SU-DHL-6 (cell line): ENCODE measurements at regions not wholly inside any gene's neighbourhood (a gene's known extent, or its start where the extent isn't known, plus 50 kb on each side); places are given as distances from the start of the nearest gene placed in this dataset.

Source experiments
- H2AFZ ChIP-seq: fragments of 200-600 bp; sonication (generic); 2 replicates; pipeline ENCODE4 v1.6.1; 2014; ENCODE audit warnings: low read depth, mild to moderate bottlenecking, moderate library complexity, mixed read lengths, antibody characterized with exemption, low read length; ENCODE audit not compliant: severe bottlenecking
- H3F3A ChIP-seq: fragments of 200-600 bp; shearing (Covaris generic); 2 replicates; pipeline ENCODE4 v1.6.0; 2016; ENCODE audit warnings: antibody characterized with exemption, mild to moderate bottlenecking; ENCODE audit not compliant: insufficient read depth
- H3K27ac ChIP-seq: fragments of 200-600 bp; sonication (generic); 2 replicates; pipeline ENCODE4 v1.5.1; 2016; ENCODE audit warnings: low read depth, mild to moderate bottlenecking, low read length, moderate library complexity, mixed read lengths
- H3K27me3 ChIP-seq: fragments of 200-600 bp; sonication (generic), shearing (Covaris generic); 2 replicates; pipeline ENCODE4 v1.6.0; 2014; ENCODE audit warnings: mild to moderate bottlenecking, low read length
- H3K36me3 ChIP-seq: fragments of 200-600 bp; sonication (generic); 2 replicates; pipeline ENCODE4 v1.6.1; 2014; ENCODE audit warnings: mild to moderate bottlenecking, low read length, mixed read lengths
- H3K4me2 ChIP-seq: fragments of 300-600, 200-600 bp; shearing (Covaris generic), sonication (generic); 2 replicates; pipeline ENCODE4 v1.6.0; 2014; ENCODE audit warnings: low read length, low read depth, mild to moderate bottlenecking; ENCODE audit not compliant: poor library complexity, severe bottlenecking
- H3K4me3 ChIP-seq: fragments of 200-600 bp; sonication (generic); 2 replicates; pipeline ENCODE4 v1.5.1; 2014; ENCODE audit warnings: antibody characterized with exemption, low read length, mild to moderate bottlenecking, mixed read lengths; ENCODE audit not compliant: insufficient read depth, poor library complexity, severe bottlenecking
- H3K79me2 ChIP-seq: fragments of 200-600 bp; sonication (generic); 2 replicates; pipeline ENCODE4 v1.6.1; 2014; ENCODE audit warnings: mild to moderate bottlenecking, low read length, moderate library complexity; ENCODE audit not compliant: insufficient read depth
- H3K9ac ChIP-seq: fragments of 200-600 bp; sonication (generic); 2 replicates; pipeline ENCODE4 v1.7.0; 2014; ENCODE audit warnings: mild to moderate bottlenecking, low read length
- H3K9me2 ChIP-seq: fragments of 200-600 bp; sonication (generic); replicated peaks from 2 replicates; pipeline ENCODE4 v1.6.1; 2014; ENCODE audit warnings: low read length; ENCODE audit not compliant: insufficient read depth
- H3K9me3 ChIP-seq: fragments of 200-600 bp; sonication (generic); 2 replicates; pipeline ENCODE4 v1.6.1; 2014; ENCODE audit warnings: low read length, mixed read lengths; ENCODE audit not compliant: insufficient read depth
- H4K20me1 ChIP-seq: fragments of 200-600 bp; sonication (generic); 2 replicates; pipeline ENCODE4 v1.6.1; 2014; ENCODE audit warnings: low read depth, mild to moderate bottlenecking, antibody characterized with exemption, low read length, moderate library complexity, mixed read lengths
- CTCF ChIP-seq: fragments of 200-600 bp; sonication (generic); IDR thresholded peaks from one replicate; pipeline ENCODE4 v1.5.1; 2017; ENCODE audit warnings: antibody characterized with exemption, mild to moderate bottlenecking, low read length, moderate library complexity; ENCODE audit not compliant: insufficient read depth, poor library complexity, severe bottlenecking
- EZH2phosphoT487 ChIP-seq: fragments of 200-600 bp; sonication (generic), shearing (Covaris generic); conservative IDR thresholded peaks from 2 replicates; pipeline ENCODE4 v1.6.1; 2018; ENCODE audit warnings: mild to moderate bottlenecking, antibody characterized with exemption, low read length, moderate library complexity, mixed read lengths

- no peaks in the 10 kb centered on the region for H3K9me2 ChIP-seq
- no peaks in the 10 kb centered on the region for H4K20me1 ChIP-seq
- no peaks in the 10 kb centered on the region for H3K79me2 ChIP-seq
- H3K9me3 ChIP-seq, result no peaks in the 10 kb centered on the region
- H3K27me3 ChIP-seq, result no peaks in the 10 kb centered on the region
- no peak overlapping the region for H3K4me2 ChIP-seq
- no peak overlapping the region for H3K4me3 ChIP-seq
- no peak overlapping the region for H3K9ac ChIP-seq
- no peaks in the 10 kb centered on the region for H3K36me3 ChIP-seq
- no peak for TF ChIP-seq CTCF
- no peak for TF ChIP-seq EZH2phosphoT487
- no peak overlapping the region for H2AFZ ChIP-seq
- no peaks in the 10 kb centered on the region for H3F3A ChIP-seq
- H3K27ac ChIP-seq, result no peak overlapping the region
Observed at GRCh38 chr5:91840412-91840811, 457.3 kb upstream of the ARRDC3 start.

- Histone ChIP-seq H3K27ac (no peak overlapping the region), H3F3A (no peaks in the 10 kb centered on the region), H4K20me1 (no peaks in the 10 kb centered on the region), H3K36me3 (no peaks in the 10 kb centered on the region), H3K4me2 (no peak overlapping the region), H3K9me3 (no peaks in the 10 kb centered on the region), H3K27me3 (no peaks in the 10 kb centered on the region), H3K79me2 (no peaks in the 10 kb centered on the region), H3K9ac (no peak overlapping the region), H3K9me2 (no peaks in the 10 kb centered on the region), H3K4me3 (no peak overlapping the region), H2AFZ (no peak overlapping the region)
- TF ChIP-seq CTCF, result no peak
- no peak for TF ChIP-seq EZH2phosphoT487
Observed at GRCh38 chr5:91839721-91840120, 456.6 kb upstream of the ARRDC3 start.

GRCh38 chr5:91839233-91839632 is 456.1 kb upstream of the ARRDC3 start:
- Histone ChIP-seq H3K4me3 (no peak overlapping the region), H4K20me1 (no peaks in the 10 kb centered on the region), H3K36me3 (no peaks in the 10 kb centered on the region), H3K79me2 (no peaks in the 10 kb centered on the region), H3K27me3 (no peaks in the 10 kb centered on the region), H3K9me3 (no peaks in the 10 kb centered on the region), H3K4me2 (no peak overlapping the region), H3K27ac (no peak overlapping the region), H3F3A (no peaks in the 10 kb centered on the region), H2AFZ (no peak overlapping the region), H3K9me2 (no peaks in the 10 kb centered on the region), H3K9ac (no peak overlapping the region)
- TF ChIP-seq CTCF (no peak), EZH2phosphoT487 (no peak)
